ENCODE measurements at regions not wholly inside any gene's neighbourhood (a gene's known extent, or its start where the extent isn't known, plus 50 kb on each side); places are given as distances from the start of the nearest gene placed in this dataset.

- TF ChIP-seq CTCF (IDR thresholded peaks at IDR 0.05) = no peak
- no peak for TF ChIP-seq POLR2A (IDR thresholded peaks at IDR 0.05)
These were observed 98.0 kb upstream of the NR3C1 start for GRCh38 chr5:143501310-143502044.

All from uterus (tissue), 2 donors.